ENCODE measurements at regions not wholly inside any gene's neighbourhood (a gene's known extent, or its start where the extent isn't known, plus 50 kb on each side); places are given as distances from the start of the nearest gene placed in this dataset.

GRCh38 chr3:43950775-43951174 lies 260.0 kb downstream of the ABHD5 start:
- DNase-seq (ENCODE audit: low read depth in 3 of 3), result no peak

GRCh38 chr3:43951813-43952212 lies 261.1 kb downstream of the ABHD5 start:
- DNase-seq (ENCODE audit: low read depth in 3 of 3), result no peak

GRCh38 chr3:43953380-43953779 lies 262.6 kb downstream of the ABHD5 start:
- DNase-seq (ENCODE audit: low read depth in 3 of 3), result no peak

GRCh38 chr3:43953814-43954692 lies 263.3 kb downstream of the ABHD5 start:
- no peak for DNase-seq (ENCODE audit: low read depth in 3 of 3)

- no peak for DNase-seq (ENCODE audit: low read depth in 3 of 3)
These were observed 266.2 kb downstream of the ABHD5 start for GRCh38 chr3:43956945-43957344.

- no peak for DNase-seq (ENCODE audit: low read depth in 3 of 3)
These were observed 266.8 kb downstream of the ABHD5 start for GRCh38 chr3:43957553-43957952.

GRCh38 chr3:43958005-43958770 lies 267.4 kb downstream of the ABHD5 start:
- no peak for DNase-seq (ENCODE audit: low read depth in 3 of 3)

- no peak for DNase-seq (ENCODE audit: low read depth in 3 of 3)
These were observed 268.2 kb downstream of the ABHD5 start for GRCh38 chr3:43958973-43959372.

GRCh38 chr3:43959498-43960447 lies 269.0 kb downstream of the ABHD5 start:
- no peak for DNase-seq (ENCODE audit: low read depth in 3 of 3)

- DNase-seq (ENCODE audit: low read depth in 3 of 3), result no peak
These were observed 269.7 kb downstream of the ABHD5 start for GRCh38 chr3:43960448-43960840.

GRCh38 chr3:43962043-43962442 lies 271.3 kb downstream of the ABHD5 start:
- no peak for DNase-seq (ENCODE audit: low read depth in 3 of 3)

GRCh38 chr3:43963208-43963607 lies 272.5 kb downstream of the ABHD5 start:
- DNase-seq (ENCODE audit: low read depth in 3 of 3), result no peak

GRCh38 chr3:43964640-43965039 lies 273.9 kb downstream of the ABHD5 start:
- DNase-seq (ENCODE audit: low read depth in 3 of 3), result no peak

GRCh38 chr3:43965656-43966055 lies 274.9 kb downstream of the ABHD5 start:
- no peak for DNase-seq (ENCODE audit: low read depth in 3 of 3)

GRCh38 chr3:43966126-43966525 lies 275.4 kb downstream of the ABHD5 start:
- DNase-seq (ENCODE audit: low read depth in 3 of 3), result no peak

- DNase-seq (ENCODE audit: low read depth in 3 of 3), result no peak
These were observed 275.2 kb upstream of the TOPAZ1 start for GRCh38 chr3:43966530-43966929.

GRCh38 chr3:43968465-43968864 lies 273.2 kb upstream of the TOPAZ1 start:
- DNase-seq (ENCODE audit: low read depth in 3 of 3), result no peak

- no peak for DNase-seq (ENCODE audit: low read depth in 3 of 3)
These were observed 271.7 kb upstream of the TOPAZ1 start for GRCh38 chr3:43969944-43970343.

GRCh38 chr3:43970351-43970750 lies 271.3 kb upstream of the TOPAZ1 start:
- no peak for DNase-seq (ENCODE audit: low read depth in 3 of 3)

- no peak for DNase-seq (ENCODE audit: low read depth in 3 of 3)
These were observed 270.8 kb upstream of the TOPAZ1 start for GRCh38 chr3:43970920-43971319.

GRCh38 chr3:43971486-43971885 lies 270.2 kb upstream of the TOPAZ1 start:
- DNase-seq (ENCODE audit: low read depth in 3 of 3), result no peak

- no peak for DNase-seq (ENCODE audit: low read depth in 3 of 3)
These were observed 263.0 kb upstream of the TOPAZ1 start for GRCh38 chr3:43978708-43979107.

Data from stimulated activated CD4-positive, alpha-beta T cell treated with anti-CD3 and anti-CD28 coated beads, TNF-alpha, amount 100 ng/mL, for 4 hours (primary cell).